ENCODE measurements at regions not wholly inside any gene's neighbourhood (a gene's known extent, or its start where the extent isn't known, plus 50 kb on each side); places are given as distances from the start of the nearest gene placed in this dataset.

- TF ChIP-seq, protein P1, sequence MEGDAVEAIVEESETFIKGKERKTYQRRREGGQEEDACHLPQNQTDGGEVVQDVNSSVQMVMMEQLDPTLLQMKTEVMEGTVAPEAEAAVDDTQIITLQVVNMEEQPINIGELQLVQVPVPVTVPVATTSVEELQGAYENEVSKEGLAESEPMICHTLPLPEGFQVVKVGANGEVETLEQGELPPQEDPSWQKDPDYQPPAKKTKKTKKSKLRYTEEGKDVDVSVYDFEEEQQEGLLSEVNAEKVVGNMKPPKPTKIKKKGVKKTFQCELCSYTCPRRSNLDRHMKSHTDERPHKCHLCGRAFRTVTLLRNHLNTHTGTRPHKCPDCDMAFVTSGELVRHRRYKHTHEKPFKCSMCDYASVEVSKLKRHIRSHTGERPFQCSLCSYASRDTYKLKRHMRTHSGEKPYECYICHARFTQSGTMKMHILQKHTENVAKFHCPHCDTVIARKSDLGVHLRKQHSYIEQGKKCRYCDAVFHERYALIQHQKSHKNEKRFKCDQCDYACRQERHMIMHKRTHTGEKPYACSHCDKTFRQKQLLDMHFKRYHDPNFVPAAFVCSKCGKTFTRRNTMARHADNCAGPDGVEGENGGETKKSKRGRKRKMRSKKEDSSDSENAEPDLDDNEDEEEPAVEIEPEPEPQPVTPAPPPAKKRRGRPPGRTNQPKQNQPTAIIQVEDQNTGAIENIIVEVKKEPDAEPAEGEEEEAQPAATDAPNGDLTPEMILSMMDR (IDR thresholded peaks at IDR 0.05; ENCODE audit: extremely low read depth, missing control alignments) = no peak
- DNase-seq (ENCODE audit: low spot score) = no peak
These were observed 321.7 kb upstream of the ROPN1 start for GRCh38 chr3:124313621-124314020.

GRCh38 chr3:124315215-124316033, 323.5 kb upstream of the ROPN1 start:
- no peak for DNase-seq (ENCODE audit: low spot score)

GRCh38 chr3:124316034-124316287, 324.0 kb upstream of the ROPN1 start:
- no peak for DNase-seq (ENCODE audit: low spot score)
- TF ChIP-seq, protein P1 (IDR thresholded peaks at IDR 0.05; ENCODE audit: extremely low read depth, missing control alignments) = no peak

More at GRCh38 chr3:124315215-124316033, 323.5 kb upstream of the ROPN1 start:
- TF ChIP-seq, protein P1 (IDR thresholded peaks at IDR 0.05; ENCODE audit: extremely low read depth, missing control alignments) = no peak

GRCh38 chr3:124318014-124318413, 326.1 kb upstream of the ROPN1 start:
- DNase-seq (ENCODE audit: low spot score) = no peak
- TF ChIP-seq, protein P1 (IDR thresholded peaks at IDR 0.05; ENCODE audit: extremely low read depth, missing control alignments) = no peak

GRCh38 chr3:124318656-124319055, 326.7 kb upstream of the ROPN1 start:
- TF ChIP-seq, protein P1 (IDR thresholded peaks at IDR 0.05; ENCODE audit: extremely low read depth, missing control alignments) = no peak
- DNase-seq (ENCODE audit: low spot score) = no peak

- TF ChIP-seq, protein P1 (IDR thresholded peaks at IDR 0.05; ENCODE audit: extremely low read depth, missing control alignments) = no peak
- DNase-seq (ENCODE audit: low spot score) = no peak
These were observed 329.1 kb upstream of the ROPN1 start for GRCh38 chr3:124320976-124321375.

DNA sequence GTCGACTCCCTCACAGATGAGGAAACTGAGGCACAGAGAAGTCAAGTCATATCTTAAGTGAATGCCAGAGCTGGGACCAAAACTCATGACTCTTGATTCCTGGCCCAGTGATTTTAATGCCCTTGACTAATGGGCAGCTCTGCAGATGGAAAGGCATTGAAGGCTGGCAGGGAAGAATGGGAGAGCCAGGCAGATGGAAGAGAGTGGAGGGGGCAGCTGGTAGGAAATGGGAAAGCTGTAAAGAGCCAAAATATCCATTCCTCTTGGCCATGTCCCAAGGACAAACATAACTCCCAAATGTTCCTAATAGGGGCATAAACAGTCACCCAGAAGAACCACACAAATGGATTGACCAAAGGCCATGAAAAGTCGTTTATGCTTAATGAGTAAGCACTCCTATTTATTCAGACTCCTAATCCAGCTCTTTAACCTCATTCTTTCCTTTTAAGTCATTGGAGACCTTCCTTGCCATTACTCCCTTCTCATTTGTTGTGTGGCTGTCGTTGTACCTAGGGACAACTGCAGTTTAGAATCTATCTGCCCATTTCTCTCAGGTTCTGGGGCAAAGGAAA, 330.5 kb upstream of the ROPN1 start:
- TF ChIP-seq, protein P1 (IDR thresholded peaks at IDR 0.05; ENCODE audit: extremely low read depth, missing control alignments) = no peak
- no peak for DNase-seq (ENCODE audit: low spot score)
